ENCODE measurements at regions not wholly inside any gene's neighbourhood (a gene's known extent, or its start where the extent isn't known, plus 50 kb on each side); places are given as distances from the start of the nearest gene placed in this dataset.

DNA sequence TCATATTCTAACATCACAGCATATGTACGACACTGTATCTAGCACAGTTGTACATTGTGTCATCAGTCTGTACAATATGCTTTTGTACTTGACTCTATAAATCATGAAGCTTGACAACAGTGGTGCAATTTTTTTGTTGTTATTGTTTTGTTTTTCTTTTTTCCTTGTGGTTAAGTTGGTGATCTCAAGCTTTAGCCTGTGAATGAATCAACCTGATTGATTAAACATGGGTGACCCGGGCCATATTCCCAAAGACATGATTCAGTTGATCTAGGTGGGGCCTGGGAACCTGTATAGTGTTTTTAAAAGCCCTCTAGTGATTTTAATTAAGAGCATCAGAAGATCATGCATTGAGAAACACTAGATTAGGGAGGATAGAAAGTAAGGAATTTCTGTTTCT, 101.8 kb upstream of the AADACL2 start:
- TF ChIP-seq PPARD (CRISPR knock-in tag; IDR thresholded peaks at IDR 0.05) (no peak), KLF16 (IDR thresholded peaks at IDR 0.05) (no peak), RBM25 (IDR thresholded peaks at IDR 0.05; ENCODE audit: low read depth, low read length, severe bottlenecking) (no peak)
- TF ChIP-seq, protein P1, sequence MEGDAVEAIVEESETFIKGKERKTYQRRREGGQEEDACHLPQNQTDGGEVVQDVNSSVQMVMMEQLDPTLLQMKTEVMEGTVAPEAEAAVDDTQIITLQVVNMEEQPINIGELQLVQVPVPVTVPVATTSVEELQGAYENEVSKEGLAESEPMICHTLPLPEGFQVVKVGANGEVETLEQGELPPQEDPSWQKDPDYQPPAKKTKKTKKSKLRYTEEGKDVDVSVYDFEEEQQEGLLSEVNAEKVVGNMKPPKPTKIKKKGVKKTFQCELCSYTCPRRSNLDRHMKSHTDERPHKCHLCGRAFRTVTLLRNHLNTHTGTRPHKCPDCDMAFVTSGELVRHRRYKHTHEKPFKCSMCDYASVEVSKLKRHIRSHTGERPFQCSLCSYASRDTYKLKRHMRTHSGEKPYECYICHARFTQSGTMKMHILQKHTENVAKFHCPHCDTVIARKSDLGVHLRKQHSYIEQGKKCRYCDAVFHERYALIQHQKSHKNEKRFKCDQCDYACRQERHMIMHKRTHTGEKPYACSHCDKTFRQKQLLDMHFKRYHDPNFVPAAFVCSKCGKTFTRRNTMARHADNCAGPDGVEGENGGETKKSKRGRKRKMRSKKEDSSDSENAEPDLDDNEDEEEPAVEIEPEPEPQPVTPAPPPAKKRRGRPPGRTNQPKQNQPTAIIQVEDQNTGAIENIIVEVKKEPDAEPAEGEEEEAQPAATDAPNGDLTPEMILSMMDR (IDR thresholded peaks at IDR 0.05 in 2 of 3, conservative IDR thresholded peaks at IDR 0.05 in 1 of 3; ENCODE audit: insufficient read depth in 2 of 3, low read depth in 1 of 3, low read length in 3 of 3): no peak
